Heart right ventricle (tissue), 16 donors: ENCODE measurements at regions not wholly inside any gene's neighbourhood (a gene's known extent, or its start where the extent isn't known, plus 50 kb on each side); places are given as distances from the start of the nearest gene placed in this dataset.
"Not testable (repeated sequence)": the region's sequence is repeated elsewhere in the genome, so short reads cannot be mapped to it uniquely, and the experiment has no call there.

ENCODE experiments used
- ATAC-seq, 8 donors: fragments of 200-7000 bp; cut with Tn5 transposase; one replicate each; pipeline ENCODE4 v1.9.1; 2020; ENCODE audit warnings: mild to moderate bottlenecking in 8 of 8, moderate library complexity in 8 of 8, moderate number of reproducible peaks in 1 of 8
- DNase-seq, 2 donors: peaks; one replicate each; pipeline ENCODE4 v3.0.0-alpha.2; 2020
- H3K27ac ChIP-seq, 10 donors: fragments of 200-600 bp; sonication (generic) in 2 of 10; one replicate each; pipeline versions ENCODE4 v1.5.0 to v1.8.0; 2020 to 2022; ENCODE audit warnings: mild to moderate bottlenecking in 3 of 10
- H3K27me3 ChIP-seq, 7 donors: fragments of 200-600 bp; one replicate each; pipeline ENCODE4 v1.8.0; 2021 to 2022; ENCODE audit warnings: mild to moderate bottlenecking in 2 of 7
- H3K36me3 ChIP-seq, 9 donors: fragments of 200-600 bp; sonication (generic) in 1 of 9; one replicate each; pipeline versions ENCODE4 v1.5.0 to v1.8.0; 2020 to 2022; ENCODE audit warnings: mild to moderate bottlenecking in 2 of 9
- H3K4me1 ChIP-seq, 9 donors: fragments of 200-600 bp; sonication (generic) in 1 of 9; one replicate each; pipeline versions ENCODE4 v1.5.0 to v1.8.0; 2020 to 2022; ENCODE audit warnings: mild to moderate bottlenecking in 4 of 9
- H3K4me3 ChIP-seq, 10 donors: fragments of 200-600 bp; sonication (generic) in 2 of 10; one replicate each; pipeline versions ENCODE4 v1.5.0 to v1.8.0; 2020 to 2022; ENCODE audit warnings: mild to moderate bottlenecking in 7 of 10, moderate library complexity in 2 of 10
- H3K9me3 ChIP-seq, 11 donors: fragments of 200-600 bp in 10 of 11; sonication (generic) in 2 of 11; one replicate each; pipeline versions ENCODE4 v1.5.0 to v1.8.0; 2013 to 2022; ENCODE audit warnings: mild to moderate bottlenecking in 2 of 11, control low read depth in 1 of 11, moderate library complexity in 1 of 11
- WGBS, 2 donors: extraction: QIAGEN DNeasy Blood & Tissue Kit; methylation state at CpG; one replicate each; pipeline ENCODE4 v1.1.7; 2013; ENCODE audit warnings: inconsistent platforms in 1 of 2; 5-methylcytosine and 5-hydroxymethylcytosine counted together
- intact Hi-C, 10 donors: fragments of 100-400 bp; cut with DNase I; formaldehyde crosslinking; loops; one replicate each; pipeline versions ENCODE4 v1.11.1 to v1.14.2; 2022
- TF ChIP-seq, protein P1 (sequence below), 9 donors: fragments of 200-600 bp; sonication (generic) in 2 of 9; IDR thresholded peaks; one replicate each; pipeline versions ENCODE4 v1.5.0 to v1.8.0; 2021 to 2022; ENCODE audit warnings: antibody characterized with exemption in 9 of 9, mild to moderate bottlenecking in 5 of 9, moderate library complexity in 1 of 9
- donor health status: Arrhythmogenic right ventricular cardiomyopathy.
- donor health status: ischemic (EF 13 %, LVEDD 7.1; RV severe dilation, severe dysfunction).
- donor health status: healthy with polysubstance abuse.
- donor health status: DM: no; HTN: yes; CAD: no.
- donor health status: DM: no; HTN: no; CAD: no.
- donor health status: ischemic (EF 25% LVEDD 6.9; RV normal size, moderate dysfunction).
- donor health status: ischemic (EF 25% LVEDD 5.7; RV mildly dilated, moderate dysfunction).
- donor health status: healthy.
- donor health status: DM: yes; HTN: yes; CAD: no.
- donor health status: Ischemic cardiomyopathy.
- donor health status: ischemic (EF 35%, LVEDD 5.7; RV mildly dilated, moderate dysfunction).
- donor health status: nonischemic (EF 11% LVEDD 7.7; RV severe dilation, severe dysfunction).
- donor health status: DM: yes; HTN: yes; CAD: no.
- donor health status: PGD.
- donor health status: ischemic (EF 29% LVEDD 5.4; RV normal size, mild dysfunction).
- donor health status: nonischemic (EF 23%, LVEDD 6.1; RV moderate dilation, normal function).

DNA sequence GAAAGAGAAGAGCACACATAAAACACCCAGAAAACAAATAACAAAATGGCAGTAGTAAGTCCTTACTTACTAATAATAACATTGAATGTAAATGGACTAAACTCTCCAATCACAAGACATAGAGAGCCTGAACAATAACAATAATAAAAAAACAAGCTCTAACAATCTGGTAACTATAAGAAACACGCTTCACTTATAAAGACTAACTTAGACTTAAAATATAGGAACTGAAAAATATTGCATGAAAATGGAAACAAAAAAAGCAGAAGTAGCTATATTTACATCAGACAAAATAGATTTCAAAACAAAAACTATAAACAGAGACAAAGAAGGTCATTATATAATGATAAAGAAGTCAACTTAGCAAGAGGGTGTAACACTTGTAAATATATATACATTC is 83.1 kb upstream of the LYPLAL1 start:
- intact Hi-C loops = no loop called here
- Histone ChIP-seq H3K4me1 (peaks cover 0 to 38% (median 0%) of the 10 kb centered on the region in 9 donors), H3K9me3 (peaks cover 0 to 16% (median 7%) of the 10 kb centered on the region in 11 donors), H3K27ac (no peak overlapping the region), H3K4me3 (no peak overlapping the region), H3K36me3 (no peaks in the 10 kb centered on the region), H3K27me3 (no peaks in the 10 kb centered on the region)
- ATAC-seq (no peak), DNase-seq (no peak)
- 84 to 93% methylated on average over 1 of the region's 1 CpG for WGBS, 2 donors
- TF ChIP-seq, protein P1, sequence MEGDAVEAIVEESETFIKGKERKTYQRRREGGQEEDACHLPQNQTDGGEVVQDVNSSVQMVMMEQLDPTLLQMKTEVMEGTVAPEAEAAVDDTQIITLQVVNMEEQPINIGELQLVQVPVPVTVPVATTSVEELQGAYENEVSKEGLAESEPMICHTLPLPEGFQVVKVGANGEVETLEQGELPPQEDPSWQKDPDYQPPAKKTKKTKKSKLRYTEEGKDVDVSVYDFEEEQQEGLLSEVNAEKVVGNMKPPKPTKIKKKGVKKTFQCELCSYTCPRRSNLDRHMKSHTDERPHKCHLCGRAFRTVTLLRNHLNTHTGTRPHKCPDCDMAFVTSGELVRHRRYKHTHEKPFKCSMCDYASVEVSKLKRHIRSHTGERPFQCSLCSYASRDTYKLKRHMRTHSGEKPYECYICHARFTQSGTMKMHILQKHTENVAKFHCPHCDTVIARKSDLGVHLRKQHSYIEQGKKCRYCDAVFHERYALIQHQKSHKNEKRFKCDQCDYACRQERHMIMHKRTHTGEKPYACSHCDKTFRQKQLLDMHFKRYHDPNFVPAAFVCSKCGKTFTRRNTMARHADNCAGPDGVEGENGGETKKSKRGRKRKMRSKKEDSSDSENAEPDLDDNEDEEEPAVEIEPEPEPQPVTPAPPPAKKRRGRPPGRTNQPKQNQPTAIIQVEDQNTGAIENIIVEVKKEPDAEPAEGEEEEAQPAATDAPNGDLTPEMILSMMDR (IDR thresholded peaks at IDR 0.05) = no peak

DNA sequence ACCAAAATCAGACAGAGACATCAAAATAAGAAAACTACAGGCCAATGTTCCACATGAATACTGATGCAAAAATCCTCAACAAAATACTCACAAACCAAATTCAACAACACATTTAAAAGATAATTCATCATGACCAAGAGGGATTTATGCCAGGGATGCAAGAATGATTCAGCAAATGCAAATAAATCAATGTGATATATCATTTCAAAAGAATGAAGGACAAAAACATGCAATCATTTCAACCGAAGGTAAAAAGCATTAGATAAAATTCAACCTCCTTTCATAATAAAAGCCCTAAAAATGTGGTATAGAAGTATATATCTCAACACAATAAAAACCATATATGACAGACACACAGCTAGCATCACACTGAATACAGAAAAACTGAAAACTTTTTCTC is 81.5 kb upstream of the LYPLAL1 start:
- Histone ChIP-seq H3K27me3 (no peaks in the 10 kb centered on the region), H3K4me1 (peaks cover 0 to 30% (median 0%) of the 10 kb centered on the region in 9 donors), H3K36me3 (no peaks in the 10 kb centered on the region), H3K9me3 (peaks cover 0 to 16% (median 7%) of the 10 kb centered on the region in 11 donors), H3K4me3 (no peak overlapping the region), H3K27ac (no peak overlapping the region)
- no peak for ATAC-seq
- 74 to 88% methylated on average over 1 of the region's 1 CpG for WGBS, 2 donors
- no peak for DNase-seq
- intact Hi-C loops = no loop called here
- TF ChIP-seq, protein P1 (IDR thresholded peaks at IDR 0.05) = no peak

DNA sequence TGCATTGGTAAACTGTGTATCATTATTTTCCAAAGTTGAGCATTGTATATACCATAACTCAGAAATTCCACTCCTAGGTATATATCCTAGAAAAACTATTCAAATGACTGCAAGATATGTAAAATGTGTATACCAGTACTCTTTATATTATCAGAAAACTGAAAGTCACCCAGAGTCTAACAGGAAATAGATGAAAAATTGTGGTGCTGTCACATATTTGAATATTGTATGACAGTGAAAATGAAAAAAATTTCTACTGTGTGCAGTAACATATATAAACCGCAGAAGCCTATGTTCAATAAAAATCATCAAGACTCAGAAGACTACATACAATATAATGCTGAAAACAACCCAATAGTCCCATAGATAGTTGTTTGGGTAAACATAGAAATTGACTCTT is 74.4 kb upstream of the LYPLAL1 start:
- TF ChIP-seq, protein P1 (IDR thresholded peaks at IDR 0.05) = no peak
- Histone ChIP-seq H3K9me3 (no peaks in the 10 kb centered on the region), H3K27ac (no peak overlapping the region), H3K4me1 (no peaks in the 10 kb centered on the region), H3K36me3 (no peaks in the 10 kb centered on the region), H3K4me3 (no peak overlapping the region), H3K27me3 (no peaks in the 10 kb centered on the region)
- intact Hi-C loops = no loop called here
- WGBS, 2 donors = 53 to 97% methylated on average over 1 of the region's 1 CpG
- ATAC-seq (no peak), DNase-seq (no peak)

DNA sequence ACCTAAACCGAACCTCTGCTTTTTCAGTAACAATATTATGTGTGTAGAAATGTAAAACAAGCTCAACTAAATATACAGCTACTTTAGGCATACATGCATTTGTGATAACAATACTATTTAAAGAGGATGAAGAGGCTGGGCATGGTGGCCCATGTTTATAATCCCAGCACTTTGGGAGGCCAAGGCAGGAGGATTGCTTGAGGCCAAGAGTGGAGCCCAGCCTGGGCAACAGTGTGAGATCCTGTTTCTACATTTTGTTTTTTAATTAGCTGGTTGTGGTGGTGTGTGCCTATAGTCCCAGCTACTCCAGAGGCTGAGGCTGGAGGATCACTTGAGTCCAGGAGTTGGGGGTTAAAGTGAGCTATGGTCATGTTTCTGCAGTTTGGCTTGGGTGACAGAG is 73.6 kb upstream of the LYPLAL1 start:
- 2 to 41% methylated on average over 1 of the region's 1 CpG for WGBS, 2 donors
- TF ChIP-seq, protein P1 (IDR thresholded peaks at IDR 0.05) = no peak
- intact Hi-C loops = no loop called here
- no peak overlapping the region for H3K27ac ChIP-seq
- H3K9me3 ChIP-seq = no peaks in the 10 kb centered on the region
- DNase-seq (no peak), ATAC-seq (no peak)
- no peaks in the 10 kb centered on the region for H3K27me3 ChIP-seq
- no peak overlapping the region for H3K4me3 ChIP-seq
- no peaks in the 10 kb centered on the region for H3K36me3 ChIP-seq
- H3K4me1 ChIP-seq = no peaks in the 10 kb centered on the region

DNA sequence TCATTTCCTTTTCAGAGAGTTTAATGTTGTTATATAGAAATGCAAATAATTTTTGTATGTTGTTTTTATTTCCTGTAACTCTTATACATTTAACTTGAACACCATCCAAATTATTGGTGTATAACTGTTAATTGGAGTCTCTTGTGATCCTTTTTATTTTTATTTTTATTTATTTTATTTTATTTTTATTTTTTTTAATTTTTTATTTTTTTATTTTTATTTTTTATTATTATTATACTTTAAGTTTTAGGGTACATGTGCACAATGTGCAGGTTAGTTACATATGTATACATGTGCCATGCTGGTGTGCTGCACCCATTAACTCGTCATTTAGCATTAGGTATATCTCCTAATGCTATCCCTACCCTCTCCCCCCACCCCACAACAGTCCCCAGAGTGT is 71.2 kb upstream of the LYPLAL1 start:
- 72 to 86% methylated on average over 1 of the region's 1 CpG for WGBS, 2 donors
- H3K4me1 ChIP-seq, H3K36me3 ChIP-seq, ATAC-seq, intact Hi-C loops, H3K4me3 ChIP-seq, H3K9me3 ChIP-seq, DNase-seq, H3K27me3 ChIP-seq, H3K27ac ChIP-seq: not testable (repeated sequence)
